Lower leg skin (tissue), 3 donors: ENCODE measurements at regions not wholly inside any gene's neighbourhood (a gene's known extent, or its start where the extent isn't known, plus 50 kb on each side); places are given as distances from the start of the nearest gene placed in this dataset.

ENCODE experiments used
- POLR2A ChIP-seq, 2 donors: fragments of 450-650 bp; IDR thresholded peaks; one replicate each; pipeline ENCODE4 v1.6.1; 2016 to 2017; ENCODE audit warnings: antibody characterized with exemption in 2 of 2, mild to moderate bottlenecking in 1 of 2, moderate library complexity in 1 of 2
- TF ChIP-seq, protein P1 (sequence below), 3 donors: fragments of 450-650 bp; IDR thresholded peaks; one replicate each; pipeline ENCODE4 v1.5.1; 2016; ENCODE audit warnings: antibody characterized with exemption in 3 of 3, mild to moderate bottlenecking in 3 of 3, moderate library complexity in 2 of 3

DNA sequence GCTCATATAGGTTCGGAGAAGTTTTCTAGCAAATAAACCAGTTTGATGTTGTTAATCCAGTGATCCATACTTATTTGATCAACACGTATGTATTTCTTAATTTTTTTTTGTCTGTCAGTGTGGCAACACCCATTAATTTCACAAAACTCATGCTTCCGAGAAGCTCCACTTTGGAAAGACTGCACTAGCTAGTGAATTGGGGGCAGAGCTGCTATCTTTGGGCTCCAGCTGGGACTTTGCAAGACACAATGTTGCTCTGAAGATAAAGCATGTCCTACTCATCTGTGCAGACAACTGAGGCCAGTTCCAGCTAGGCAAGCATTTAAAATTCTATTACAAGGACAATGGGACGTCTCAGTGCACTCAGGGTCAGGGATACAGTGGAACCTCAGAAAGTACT, 298.4 kb downstream of the NUAK1 start:
- TF ChIP-seq, protein P1, sequence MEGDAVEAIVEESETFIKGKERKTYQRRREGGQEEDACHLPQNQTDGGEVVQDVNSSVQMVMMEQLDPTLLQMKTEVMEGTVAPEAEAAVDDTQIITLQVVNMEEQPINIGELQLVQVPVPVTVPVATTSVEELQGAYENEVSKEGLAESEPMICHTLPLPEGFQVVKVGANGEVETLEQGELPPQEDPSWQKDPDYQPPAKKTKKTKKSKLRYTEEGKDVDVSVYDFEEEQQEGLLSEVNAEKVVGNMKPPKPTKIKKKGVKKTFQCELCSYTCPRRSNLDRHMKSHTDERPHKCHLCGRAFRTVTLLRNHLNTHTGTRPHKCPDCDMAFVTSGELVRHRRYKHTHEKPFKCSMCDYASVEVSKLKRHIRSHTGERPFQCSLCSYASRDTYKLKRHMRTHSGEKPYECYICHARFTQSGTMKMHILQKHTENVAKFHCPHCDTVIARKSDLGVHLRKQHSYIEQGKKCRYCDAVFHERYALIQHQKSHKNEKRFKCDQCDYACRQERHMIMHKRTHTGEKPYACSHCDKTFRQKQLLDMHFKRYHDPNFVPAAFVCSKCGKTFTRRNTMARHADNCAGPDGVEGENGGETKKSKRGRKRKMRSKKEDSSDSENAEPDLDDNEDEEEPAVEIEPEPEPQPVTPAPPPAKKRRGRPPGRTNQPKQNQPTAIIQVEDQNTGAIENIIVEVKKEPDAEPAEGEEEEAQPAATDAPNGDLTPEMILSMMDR (IDR thresholded peaks at IDR 0.05): no peak
- TF ChIP-seq POLR2A (IDR thresholded peaks at IDR 0.05): no peak
